ENCODE measurements at regions not wholly inside any gene's neighbourhood (a gene's known extent, or its start where the extent isn't known, plus 50 kb on each side); places are given as distances from the start of the nearest gene placed in this dataset.

GRCh38 chr3:84835366-84835765 lies 123.4 kb upstream of the CADM2 start:
- DNase-seq (ENCODE audit: low spot score) (no peak), FAIRE-seq (no peak)

- FAIRE-seq (no peak), DNase-seq (ENCODE audit: low spot score) (no peak)
Measured at GRCh38 chr3:84836961-84837360, 121.8 kb upstream of the CADM2 start.

- DNase-seq (ENCODE audit: low spot score): no peak
- no peak for FAIRE-seq
Measured at GRCh38 chr3:84877092-84877491, 81.7 kb upstream of the CADM2 start.

- peak; percentile 41 for DNase-seq (ENCODE audit: low spot score)
- no peak for FAIRE-seq
Measured at GRCh38 chr3:84881288-84881687, 77.5 kb upstream of the CADM2 start.

GRCh38 chr3:84885199-84885882 lies 73.4 kb upstream of the CADM2 start:
- no peak for DNase-seq (ENCODE audit: low spot score)
- no peak for FAIRE-seq

GRCh38 chr3:84891851-84892250 lies 66.9 kb upstream of the CADM2 start:
- no peak for FAIRE-seq

GRCh38 chr3:84893211-84893610 lies 65.6 kb upstream of the CADM2 start:
- FAIRE-seq: no peak

More at GRCh38 chr3:84891851-84892250, 66.9 kb upstream of the CADM2 start:
- no peak for DNase-seq (ENCODE audit: low spot score)

GRCh38 chr3:84904212-84904611 lies 54.6 kb upstream of the CADM2 start:
- DNase-seq (ENCODE audit: low spot score) (no peak), FAIRE-seq (no peak)

More at GRCh38 chr3:84893211-84893610, 65.6 kb upstream of the CADM2 start:
- no peak for DNase-seq (ENCODE audit: low spot score)

GRCh38 chr3:84904816-84905555 lies 53.8 kb upstream of the CADM2 start:
- no peak for FAIRE-seq
- no peak for DNase-seq (ENCODE audit: low spot score)

GRCh38 chr3:84905556-84905920 lies 53.3 kb upstream of the CADM2 start:
- no peak for DNase-seq (ENCODE audit: low spot score)
- no peak for FAIRE-seq

- FAIRE-seq: no peak
Measured at GRCh38 chr3:84906065-84906464, 52.7 kb upstream of the CADM2 start.

More at GRCh38 chr3:84906065-84906464, 52.7 kb upstream of the CADM2 start:
- no peak for DNase-seq (ENCODE audit: low spot score)
